Activated T-helper 9 cell treated with anti-CD3 and anti-CD28 coated beads, Interleukin-2, amount 50 U/mL, for 16 hours (primary cell): ENCODE measurements at regions not wholly inside any gene's neighbourhood (a gene's known extent, or its start where the extent isn't known, plus 50 kb on each side); places are given as distances from the start of the nearest gene placed in this dataset.

Source experiments
- DNase-seq: peaks from one replicate; pipeline ENCODE4 v3.0.0-alpha.2; 2020; ENCODE audit warnings: low read depth

DNA sequence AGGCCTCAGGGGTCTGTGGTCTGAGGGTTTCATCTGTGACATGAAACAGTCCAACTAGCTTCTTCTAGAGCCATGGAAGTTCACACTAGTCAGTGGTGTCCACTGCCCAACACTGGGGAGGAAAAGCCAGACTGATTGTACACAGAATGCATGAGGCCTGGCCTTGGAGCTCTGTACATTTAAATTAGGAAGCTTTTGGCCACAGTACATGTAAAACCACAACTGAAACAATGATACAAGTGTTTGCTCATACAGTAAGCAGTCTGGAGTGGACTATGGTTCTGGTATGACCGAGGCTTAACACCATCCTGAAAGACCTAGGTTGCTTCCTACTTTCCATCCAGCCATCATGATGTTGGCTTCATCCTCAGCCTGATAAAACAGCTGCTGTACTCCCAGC is 73.8 kb upstream of the SESN3 start:
- DNase-seq, result no peak

DNA sequence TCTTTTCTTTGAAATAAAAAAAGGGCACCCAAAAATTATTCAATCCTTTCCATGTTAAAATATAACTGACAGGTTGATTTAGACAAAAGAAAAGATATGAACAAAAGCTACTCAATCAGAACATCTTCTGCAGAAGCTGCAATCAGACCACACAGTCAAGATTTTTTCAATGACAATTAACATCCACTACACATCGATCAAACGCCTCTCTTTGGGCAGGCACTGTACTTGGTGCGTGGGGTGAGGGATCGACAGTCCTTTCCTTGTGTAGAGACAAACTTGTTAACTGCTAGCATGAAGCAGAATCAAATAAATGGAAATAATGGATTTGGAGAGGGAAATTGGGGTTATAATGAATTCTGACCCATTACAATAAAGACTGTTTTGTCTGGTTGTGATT is 71.2 kb upstream of the SESN3 start:
- no peak for DNase-seq

DNA sequence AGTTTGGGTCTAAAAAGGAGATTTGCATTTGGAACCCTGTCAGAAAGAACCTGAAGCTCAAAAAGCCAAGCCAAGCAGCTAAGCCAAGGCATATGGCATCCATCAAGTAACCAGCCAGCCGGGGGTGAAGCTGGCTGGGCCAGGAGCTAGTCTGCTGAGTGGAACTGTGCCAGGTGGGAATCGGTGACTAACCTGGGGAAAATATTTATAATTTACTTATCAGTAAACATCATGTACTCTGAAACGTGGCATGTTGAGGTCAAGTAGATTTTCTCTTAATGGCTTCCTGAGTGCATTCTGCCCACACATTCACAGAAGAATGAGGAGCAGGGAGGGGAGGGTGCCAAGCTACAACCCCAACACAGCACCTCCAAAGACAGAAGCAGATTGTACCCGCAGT is 70.5 kb upstream of the SESN3 start:
- DNase-seq, result no peak

DNA sequence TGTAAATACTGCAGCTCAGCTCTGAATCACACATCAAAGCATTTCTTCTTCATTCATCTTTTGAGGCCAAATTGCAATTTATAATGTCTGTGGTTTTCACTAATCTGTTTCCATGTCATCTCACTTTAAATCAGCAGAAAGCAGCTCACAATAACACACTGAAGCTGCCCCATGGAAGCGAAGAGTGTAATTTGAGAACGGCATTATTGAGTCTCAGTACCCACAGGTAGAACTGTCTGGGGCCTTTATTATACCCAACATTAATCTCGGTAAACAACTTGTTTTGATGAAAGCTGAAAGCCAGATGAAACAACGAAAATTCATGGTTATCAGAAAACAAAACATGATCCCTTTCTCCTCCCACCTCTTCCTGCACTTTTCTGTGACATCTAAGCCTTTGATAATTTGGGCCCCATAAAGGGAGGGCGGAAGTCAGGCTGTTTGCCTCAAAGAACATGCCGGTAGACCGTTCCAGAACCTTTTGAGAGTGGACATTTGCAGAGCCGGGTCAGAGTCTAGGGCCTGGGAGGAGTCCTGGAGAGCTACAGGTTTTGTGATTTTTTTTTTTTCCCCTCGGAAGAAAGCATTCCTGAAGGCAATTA is 68.2 kb upstream of the SESN3 start:
- no peak for DNase-seq

DNA sequence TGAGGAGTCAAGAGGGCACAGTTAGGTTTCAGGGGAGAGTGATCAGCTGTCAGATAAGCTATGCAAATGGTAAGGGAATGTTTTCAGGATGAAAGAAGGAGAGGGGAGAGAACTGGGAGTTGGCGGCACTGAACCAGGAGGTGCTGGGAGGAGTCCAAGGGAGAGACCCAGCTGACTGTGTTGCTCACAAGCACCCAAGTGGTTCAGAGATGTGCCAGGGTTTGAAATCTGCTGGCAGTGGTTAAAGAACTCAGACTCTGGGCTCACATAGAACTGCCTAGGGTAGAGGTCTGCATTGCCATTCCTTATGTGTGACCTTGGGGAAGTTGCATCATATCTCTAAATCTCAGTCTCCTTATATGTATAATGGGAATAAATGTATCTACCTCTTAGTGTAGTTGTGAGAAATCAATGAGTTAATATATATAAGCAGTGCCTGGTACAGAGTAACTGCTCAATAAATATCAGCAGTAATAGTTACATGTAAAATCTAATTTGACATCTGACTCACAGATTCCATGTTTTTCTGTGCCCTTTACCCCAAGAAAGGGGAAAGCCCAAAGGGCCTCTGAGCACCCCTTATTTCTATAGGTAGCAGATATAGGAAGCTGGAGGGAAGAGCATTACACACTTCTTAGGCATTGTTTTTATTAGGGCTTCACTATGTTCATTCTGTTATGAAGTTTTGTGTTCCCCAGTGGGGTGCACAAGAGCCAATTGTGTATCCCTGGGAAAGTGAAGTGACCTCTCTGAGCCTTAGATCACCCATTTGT is 66.9 kb upstream of the SESN3 start:
- DNase-seq, result no peak

DNA sequence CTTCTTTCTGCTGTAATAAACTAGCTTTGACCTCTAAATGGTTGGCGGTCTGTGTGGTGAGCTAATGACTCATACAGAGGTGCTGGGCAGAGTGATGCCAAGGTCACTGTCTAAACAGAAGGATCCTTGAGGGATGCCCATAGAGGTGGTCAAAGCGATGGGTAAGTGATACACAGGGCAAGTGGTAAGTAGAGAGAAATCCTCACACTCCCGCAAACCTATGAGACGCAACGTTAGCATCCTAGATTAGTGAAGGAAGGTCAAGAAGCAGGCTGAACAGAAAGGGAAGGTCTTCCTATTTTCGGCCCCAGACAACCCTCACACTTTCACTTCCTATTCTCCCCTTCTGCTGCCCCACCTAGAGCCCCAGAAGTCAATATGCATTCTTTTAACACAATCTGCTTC is 65.6 kb upstream of the SESN3 start:
- no peak for DNase-seq

DNA sequence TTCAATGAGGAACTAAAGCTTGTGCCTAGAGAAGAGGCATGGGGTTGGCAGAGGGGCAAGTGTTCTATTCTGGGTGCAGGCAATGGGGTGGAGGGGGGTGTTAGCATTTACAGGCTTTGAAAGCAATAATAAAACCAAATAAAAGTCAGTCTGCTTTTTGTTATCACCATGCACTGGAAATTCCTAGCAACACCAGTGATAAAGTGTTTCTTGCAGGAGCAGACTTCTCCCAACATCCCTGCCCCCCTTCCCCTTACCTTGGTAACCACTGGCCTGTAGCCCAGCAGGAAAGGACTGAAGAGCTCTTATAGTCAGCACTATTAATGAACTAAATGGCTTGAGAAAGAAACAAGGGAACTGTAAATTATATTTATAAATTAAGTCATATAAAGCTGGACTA is 65.2 kb upstream of the SESN3 start:
- no peak for DNase-seq

DNA sequence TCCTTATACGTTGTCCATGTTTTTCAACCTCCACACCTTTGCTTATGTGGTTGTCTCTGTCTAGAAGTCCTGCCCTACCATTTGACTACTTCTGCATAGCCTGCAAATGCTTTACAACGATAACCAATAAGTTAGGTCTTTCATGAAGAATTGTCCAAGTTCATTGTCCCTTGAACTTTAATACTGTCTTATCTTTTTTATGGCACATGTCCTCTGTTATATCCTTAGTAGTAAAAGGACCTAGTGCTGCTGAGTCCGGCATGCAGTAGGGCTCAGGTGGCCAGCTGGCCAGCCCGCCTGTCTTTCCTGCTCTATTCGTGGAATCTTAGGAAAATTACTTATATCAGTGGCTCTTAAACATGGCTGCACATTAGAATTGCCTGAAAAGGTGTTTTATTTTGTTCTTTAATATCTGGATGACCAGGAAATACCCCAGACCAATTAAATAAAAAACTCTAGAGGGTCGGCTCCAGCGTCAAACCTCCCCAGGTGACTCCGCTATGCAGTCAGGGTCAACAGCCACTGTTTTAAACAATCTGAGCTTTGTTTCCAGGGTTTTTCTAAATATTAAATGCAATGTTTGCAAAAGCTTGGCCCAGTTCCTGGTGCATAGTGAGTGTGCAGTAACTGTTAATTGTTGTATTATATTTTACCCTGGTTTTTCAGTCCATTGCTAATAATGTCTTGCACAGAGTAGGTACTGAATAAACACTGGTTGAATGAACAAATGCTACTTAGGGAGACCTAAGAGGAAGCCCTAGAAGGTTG is 64.6 kb upstream of the SESN3 start:
- DNase-seq, result no peak

DNA sequence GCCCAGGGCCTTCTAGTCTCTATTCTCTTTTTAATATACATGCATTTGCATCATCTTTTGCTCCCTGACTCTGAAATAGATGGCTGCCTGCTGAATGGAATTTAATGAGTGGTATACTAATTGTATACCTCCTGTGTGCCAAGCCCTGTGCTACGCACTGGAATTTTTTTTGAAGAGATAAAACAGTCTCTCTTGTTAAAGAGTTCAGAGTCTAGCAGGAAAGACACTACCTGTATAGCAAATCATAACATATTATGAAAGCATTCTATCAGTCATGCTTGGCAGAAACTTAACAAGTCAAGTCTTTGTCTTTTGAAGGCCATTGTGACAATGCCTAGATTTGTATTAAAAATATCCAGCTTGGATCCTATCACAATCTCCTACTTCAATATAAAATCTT is 63.7 kb upstream of the SESN3 start:
- DNase-seq, result no peak

DNA sequence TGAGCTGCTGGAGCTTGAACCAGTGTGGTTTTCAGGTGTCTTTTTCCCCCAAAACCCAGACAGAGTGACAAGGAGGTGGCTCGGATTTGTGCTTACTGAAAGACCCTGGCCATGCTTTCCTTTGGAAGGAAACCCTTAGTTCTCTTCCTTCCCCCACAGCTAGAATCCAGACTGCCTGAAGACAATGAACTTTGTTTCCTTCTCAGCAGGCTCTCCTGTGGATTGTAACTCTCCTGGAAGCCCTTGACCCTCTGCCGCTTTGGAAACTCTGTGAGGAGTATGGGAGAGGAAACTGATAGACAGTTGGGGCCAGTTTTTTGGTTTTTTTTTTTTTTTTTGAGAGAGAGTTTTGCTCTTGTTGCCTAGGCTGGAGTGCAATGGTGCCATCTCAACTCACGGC is 62.1 kb upstream of the SESN3 start:
- DNase-seq, result no peak

DNA sequence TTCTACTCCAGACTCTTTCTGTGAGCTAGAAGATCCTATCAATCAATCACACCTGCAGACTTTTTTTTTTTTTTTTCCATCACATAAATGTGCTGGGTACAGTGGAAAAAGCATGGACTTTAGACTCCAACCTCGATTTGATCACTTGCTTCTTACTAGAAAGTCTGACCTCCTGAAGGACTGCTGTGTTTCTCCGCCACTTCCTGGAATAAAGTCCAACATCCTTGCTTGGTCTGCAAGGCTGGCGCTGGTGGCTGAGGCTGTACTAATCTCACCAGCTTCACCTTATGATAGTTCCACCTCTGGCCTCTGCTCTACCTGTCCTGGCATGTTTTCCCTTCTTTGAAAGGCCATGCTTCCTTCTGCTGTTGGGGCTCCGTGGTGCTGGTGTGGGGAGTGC is 60.9 kb upstream of the SESN3 start:
- DNase-seq, result no peak

DNA sequence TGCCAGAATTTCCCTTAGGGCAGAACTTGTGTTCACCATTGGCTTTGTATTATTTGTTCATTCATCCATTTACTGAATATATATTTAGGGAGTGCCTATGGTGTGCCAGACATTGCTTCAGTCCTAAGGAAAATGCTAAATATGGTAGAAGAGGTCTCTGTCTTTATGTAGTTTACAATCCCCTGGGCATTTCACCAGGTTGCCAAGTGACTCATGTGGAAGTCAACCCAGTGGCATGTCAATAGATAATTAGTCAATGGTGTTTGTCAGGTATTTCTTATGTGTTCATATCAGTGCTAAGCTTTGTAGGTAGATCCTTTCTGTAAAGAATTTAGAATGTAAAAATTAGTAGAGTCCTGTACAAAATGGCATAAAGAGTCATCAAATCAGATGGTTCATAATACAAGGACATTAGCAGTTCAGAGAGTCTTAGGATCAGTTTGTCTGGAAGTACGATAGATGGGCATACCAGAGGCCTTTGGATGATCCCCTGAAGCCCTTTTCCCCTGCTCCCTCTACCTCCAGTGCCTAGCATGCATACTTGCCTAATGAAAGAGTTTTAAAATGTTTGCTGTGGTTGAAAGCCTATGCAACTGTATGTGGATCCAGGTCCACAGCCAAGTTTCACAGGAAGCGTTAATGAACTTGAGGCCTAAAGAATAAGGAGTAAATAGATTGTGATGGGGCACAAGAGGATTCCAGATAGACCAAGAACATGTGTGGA is 58.5 kb upstream of the SESN3 start:
- DNase-seq, result no peak

DNA sequence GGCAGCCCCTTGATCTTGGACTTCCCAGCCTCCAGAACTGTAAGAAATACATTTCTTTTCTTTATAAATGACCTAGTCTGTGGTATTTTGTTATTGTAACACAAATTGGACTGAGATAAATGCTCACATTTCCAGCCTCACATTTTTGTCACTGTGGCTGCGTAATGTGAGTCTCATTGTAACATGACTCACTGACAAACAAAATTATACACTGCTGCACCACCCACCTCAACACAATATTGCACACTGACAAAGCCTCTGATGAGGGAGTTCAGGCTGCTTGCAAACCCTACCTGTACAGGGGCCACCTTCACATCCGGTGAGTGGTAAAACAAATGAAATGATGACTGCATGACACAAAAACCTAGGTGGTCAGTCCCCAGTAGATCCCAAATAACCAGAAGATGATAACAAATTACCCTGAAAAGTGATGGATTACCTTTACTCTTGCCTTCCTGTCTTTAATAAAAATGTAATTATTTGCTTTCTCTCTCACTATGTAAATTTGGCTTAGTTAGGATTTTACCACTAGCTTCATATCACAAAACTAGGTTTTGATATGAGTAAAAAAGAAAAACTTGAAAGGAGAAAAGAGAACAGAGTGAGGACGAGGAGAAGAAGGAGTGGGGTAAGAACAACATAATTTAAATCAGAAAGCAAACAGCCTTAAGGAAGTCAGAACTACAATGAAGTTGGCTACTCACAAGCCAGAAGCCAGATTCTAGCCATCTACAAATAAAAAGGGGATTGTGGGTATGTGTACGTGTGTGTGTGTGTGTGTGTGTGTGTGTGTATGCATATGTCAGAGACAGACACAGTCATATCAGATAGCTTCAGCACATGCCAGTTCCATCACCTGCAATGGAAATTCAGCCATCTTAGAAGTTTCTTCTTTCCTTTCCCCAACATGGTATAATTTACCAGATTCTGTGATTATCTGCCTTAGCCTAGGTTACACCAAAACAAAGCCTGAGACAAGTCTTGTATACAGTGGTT is 53.4 kb upstream of the SESN3 start:
- DNase-seq, result no peak

DNA sequence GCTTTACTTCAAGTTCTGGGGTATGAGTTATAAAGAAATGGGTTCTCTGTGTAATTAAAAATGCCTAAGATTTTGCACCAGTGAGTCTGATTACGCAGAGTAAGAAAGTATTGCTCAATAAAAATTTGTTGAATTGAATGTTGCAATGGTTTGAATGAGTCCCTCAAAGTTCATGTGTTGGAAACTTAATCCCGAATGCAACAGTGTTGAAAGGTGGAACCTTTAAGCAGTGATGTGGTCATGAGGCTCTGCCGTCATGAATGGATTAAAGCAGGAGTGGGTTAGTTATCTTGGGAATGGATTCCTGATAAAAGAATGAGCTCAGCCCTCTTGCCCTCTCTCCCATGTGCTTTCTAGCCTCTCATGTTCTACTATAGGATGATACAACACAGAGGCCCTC is 52.6 kb upstream of the SESN3 start:
- DNase-seq, result no peak

DNA sequence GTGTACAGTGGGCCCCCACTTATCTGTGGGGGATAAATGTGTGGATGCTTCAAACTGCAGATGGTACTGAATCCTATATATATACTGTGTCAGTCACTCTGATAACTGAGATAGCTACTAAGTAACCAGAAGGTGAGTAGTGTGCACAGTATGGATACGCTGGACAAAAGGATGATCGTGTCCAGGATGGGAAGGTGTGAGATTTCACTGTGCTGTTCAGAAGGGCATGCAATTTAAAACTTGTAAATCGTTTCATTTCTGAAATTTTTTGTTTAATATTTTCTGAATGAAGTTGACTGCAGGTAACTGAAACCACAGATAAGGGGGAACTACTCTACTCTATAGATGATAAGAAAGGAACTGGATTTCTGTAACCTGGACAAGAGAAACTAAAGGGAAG is 52.1 kb upstream of the SESN3 start:
- no peak for DNase-seq

DNA sequence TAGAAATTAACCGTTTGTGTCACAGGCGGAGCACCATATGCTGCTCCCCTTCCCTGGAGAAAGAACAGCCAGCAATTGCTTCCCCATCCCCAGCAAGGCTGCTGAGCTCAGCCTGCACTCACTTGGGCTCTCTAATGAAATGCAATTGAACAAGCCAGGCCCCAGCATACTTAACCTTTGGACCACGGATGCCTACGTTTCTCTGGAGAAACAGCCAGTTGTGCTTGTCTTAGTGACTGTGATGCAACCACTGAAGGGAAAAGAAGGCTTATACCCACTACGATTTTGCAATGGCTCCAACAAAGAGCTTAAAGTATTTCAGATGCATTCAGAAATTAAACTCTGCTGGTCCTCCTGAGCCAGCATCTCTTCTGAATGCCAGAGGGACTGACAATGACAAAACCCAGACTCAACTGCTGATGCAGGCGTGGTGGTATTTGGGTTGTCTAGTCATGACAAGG is 51.3 kb upstream of the SESN3 start:
- DNase-seq, result no peak
